Upper lobe of left lung (tissue), 6 donors: ENCODE measurements at regions not wholly inside any gene's neighbourhood (a gene's known extent, or its start where the extent isn't known, plus 50 kb on each side); places are given as distances from the start of the nearest gene placed in this dataset.

Experiments
- ATAC-seq, 2 donors: fragments of 200-7000 bp; cut with Tn5 transposase; one replicate each; pipeline ENCODE4 v1.9.1; 2022; ENCODE audit warnings: mild to moderate bottlenecking in 2 of 2, moderate library complexity in 2 of 2; ENCODE audit not compliant: low FRiP score in 2 of 2
- DNase-seq, 2 donors: peaks; one replicate each; pipeline ENCODE4 v3.0.0-alpha.2; 2019 to 2020
- H3K27ac ChIP-seq, 4 donors: fragments of 200-600 bp; sonication (generic); one replicate each; pipeline ENCODE4 v1.5.1; 2016 to 2019
- H3K27me3 ChIP-seq, 4 donors: fragments of 200-600 bp; sonication (generic); one replicate each; pipeline ENCODE4 v1.5.1; 2017 to 2019
- H3K36me3 ChIP-seq, 4 donors: fragments of 200-600 bp; sonication (generic); one replicate each; pipeline ENCODE4 v1.5.1; 2016 to 2019
- H3K4me1 ChIP-seq, 4 donors: fragments of 200-600 bp; sonication (generic); one replicate each; pipeline ENCODE4 v1.5.1; 2018 to 2019
- H3K4me3 ChIP-seq, 4 donors: fragments of 200-600 bp; sonication (generic); one replicate each; pipeline ENCODE4 v1.5.1; 2017 to 2019; ENCODE audit warnings: mild to moderate bottlenecking in 2 of 4, moderate library complexity in 1 of 4
- H3K9me3 ChIP-seq, 4 donors: fragments of 200-600 bp; sonication (generic); one replicate each; pipeline ENCODE4 v1.5.1; 2018 to 2019
- EP300 ChIP-seq, 4 donors: sonication (generic); formaldehyde crosslinking; IDR thresholded peaks; one replicate each; pipeline ENCODE4 v1.5.1; 2017; ENCODE audit warnings: antibody characterized with exemption in 4 of 4, control low read depth in 2 of 4
- POLR2A ChIP-seq, 4 donors: fragments of 450-650 bp; IDR thresholded peaks; one replicate each; pipeline ENCODE4 v1.5.1; 2016 to 2017; ENCODE audit warnings: antibody characterized with exemption in 4 of 4, mild to moderate bottlenecking in 2 of 4
- POLR2AphosphoS5 ChIP-seq, 2 donors: sonication (generic); formaldehyde crosslinking; IDR thresholded peaks; one replicate each; pipeline ENCODE4 v1.5.1; 2017; ENCODE audit warnings: antibody characterized with exemption in 2 of 2
- WGBS, 2 donors: methylation state at CpG; one replicate each; pipeline ENCODE4 v1.1.5; 2017 to 2018; 5-methylcytosine and 5-hydroxymethylcytosine counted together
- TF ChIP-seq, protein P1 (sequence below), 6 experiments: fragments of 450-650 bp in 4 of 6; fragments of 200-600 bp in 2 of 6; sonication (generic) in 2 of 6; IDR thresholded peaks; one replicate each; pipeline ENCODE4 v1.5.1; 2016 to 2019; ENCODE audit warnings: antibody characterized with exemption in 6 of 6
- donor health status: DM: no; HTN: no; CAD: no; lungs with moderate emphysema.
- donor health status: DM: no; HTN: yes; CAD: no; lungs with severe emphysema.

DNA sequence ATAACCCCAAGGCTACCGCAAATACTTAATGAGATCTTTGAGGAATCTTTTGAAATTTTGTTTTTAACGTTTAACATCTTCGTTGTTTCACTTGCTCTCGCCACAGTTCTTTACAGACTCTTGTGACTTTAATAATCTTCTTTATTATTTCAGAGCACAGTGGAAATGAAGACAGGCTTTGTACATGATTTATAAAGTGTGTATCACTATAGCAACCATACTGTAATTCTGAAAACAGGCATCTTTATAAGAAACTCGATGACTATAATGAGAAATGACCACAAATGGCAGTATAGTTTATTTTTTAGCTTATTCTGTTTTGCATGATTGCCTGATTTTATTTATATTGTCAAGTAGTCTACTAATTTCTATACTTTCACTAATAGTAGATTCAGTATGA lies 224.4 kb upstream of the GALNTL6 start:
- no peaks in the 10 kb centered on the region for H3K4me1 ChIP-seq
- H3K36me3 ChIP-seq: no peaks in the 10 kb centered on the region
- H3K27ac ChIP-seq: no peak overlapping the region
- H3K4me3 ChIP-seq: no peak overlapping the region
- H3K27me3 ChIP-seq: no peaks in the 10 kb centered on the region
- DNase-seq (no peak), ATAC-seq (no peak)
- TF ChIP-seq POLR2AphosphoS5 (IDR thresholded peaks at IDR 0.05) (no peak), EP300 (IDR thresholded peaks at IDR 0.05) (no peak), POLR2A (IDR thresholded peaks at IDR 0.05) (no peak)
- TF ChIP-seq, protein P1, sequence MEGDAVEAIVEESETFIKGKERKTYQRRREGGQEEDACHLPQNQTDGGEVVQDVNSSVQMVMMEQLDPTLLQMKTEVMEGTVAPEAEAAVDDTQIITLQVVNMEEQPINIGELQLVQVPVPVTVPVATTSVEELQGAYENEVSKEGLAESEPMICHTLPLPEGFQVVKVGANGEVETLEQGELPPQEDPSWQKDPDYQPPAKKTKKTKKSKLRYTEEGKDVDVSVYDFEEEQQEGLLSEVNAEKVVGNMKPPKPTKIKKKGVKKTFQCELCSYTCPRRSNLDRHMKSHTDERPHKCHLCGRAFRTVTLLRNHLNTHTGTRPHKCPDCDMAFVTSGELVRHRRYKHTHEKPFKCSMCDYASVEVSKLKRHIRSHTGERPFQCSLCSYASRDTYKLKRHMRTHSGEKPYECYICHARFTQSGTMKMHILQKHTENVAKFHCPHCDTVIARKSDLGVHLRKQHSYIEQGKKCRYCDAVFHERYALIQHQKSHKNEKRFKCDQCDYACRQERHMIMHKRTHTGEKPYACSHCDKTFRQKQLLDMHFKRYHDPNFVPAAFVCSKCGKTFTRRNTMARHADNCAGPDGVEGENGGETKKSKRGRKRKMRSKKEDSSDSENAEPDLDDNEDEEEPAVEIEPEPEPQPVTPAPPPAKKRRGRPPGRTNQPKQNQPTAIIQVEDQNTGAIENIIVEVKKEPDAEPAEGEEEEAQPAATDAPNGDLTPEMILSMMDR (IDR thresholded peaks at IDR 0.05): no peak
- no peaks in the 10 kb centered on the region for H3K9me3 ChIP-seq
- 82 to 86% methylated on average over 5 of the region's 5 CpGs for WGBS, 2 donors

DNA sequence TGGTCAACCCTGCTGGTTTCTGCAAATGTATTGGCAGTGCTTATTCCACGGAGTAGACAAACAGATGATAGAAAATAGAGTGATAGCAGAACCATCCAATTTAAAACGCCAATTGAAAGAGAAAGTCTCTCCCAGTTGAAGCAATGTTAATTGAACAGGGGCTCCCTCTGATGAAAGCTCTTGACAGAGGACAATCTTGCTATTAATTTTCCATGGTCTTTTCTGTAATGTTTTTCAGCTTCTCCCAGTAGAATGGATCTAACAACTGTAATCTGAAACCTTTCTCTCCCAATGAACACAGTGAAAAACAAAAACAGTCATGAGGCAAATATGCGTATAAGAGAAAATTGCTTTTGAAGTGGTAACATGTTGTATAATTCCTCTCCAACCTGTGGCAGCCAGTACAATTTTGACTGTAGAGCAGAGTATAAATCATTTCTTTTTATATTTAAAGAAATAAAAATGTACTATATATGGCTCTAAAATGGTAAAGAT lies 225.1 kb upstream of the GALNTL6 start:
- no peaks in the 10 kb centered on the region for H3K36me3 ChIP-seq
- WGBS, 2 donors: 66 to 76% methylated on average over 3 of the region's 3 CpGs
- no peaks in the 10 kb centered on the region for H3K4me1 ChIP-seq
- no peak overlapping the region for H3K27ac ChIP-seq
- no peak for TF ChIP-seq POLR2A (IDR thresholded peaks at IDR 0.05)
- TF ChIP-seq, protein P1 (IDR thresholded peaks at IDR 0.05): no peak
- TF ChIP-seq POLR2AphosphoS5 (IDR thresholded peaks at IDR 0.05): no peak
- TF ChIP-seq EP300 (IDR thresholded peaks at IDR 0.05): no peak
- no peak for ATAC-seq
- H3K9me3 ChIP-seq: no peaks in the 10 kb centered on the region
- H3K27me3 ChIP-seq: no peaks in the 10 kb centered on the region
- DNase-seq: no peak
- H3K4me3 ChIP-seq: no peak overlapping the region

DNA sequence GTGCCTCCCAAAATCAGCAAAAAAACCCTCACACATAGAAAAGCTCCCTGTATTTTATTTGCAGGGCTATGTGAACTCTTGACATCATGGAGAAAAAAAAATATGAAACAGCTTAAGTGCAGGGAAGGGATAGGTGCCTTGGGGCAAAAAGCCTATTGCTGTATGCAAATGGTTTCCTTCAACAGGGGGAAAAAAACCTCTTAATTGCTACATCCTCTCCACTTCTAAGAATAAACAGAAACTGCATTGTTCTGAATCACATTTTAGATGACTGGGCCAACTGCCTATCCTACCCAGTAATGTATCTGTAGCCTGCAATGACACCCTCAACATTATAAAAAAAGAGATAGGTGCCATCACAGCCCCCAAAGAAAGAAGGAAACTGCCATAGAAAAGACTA lies 229.4 kb upstream of the GALNTL6 start:
- ATAC-seq: no peak
- H3K27ac ChIP-seq: no peak overlapping the region

DNA sequence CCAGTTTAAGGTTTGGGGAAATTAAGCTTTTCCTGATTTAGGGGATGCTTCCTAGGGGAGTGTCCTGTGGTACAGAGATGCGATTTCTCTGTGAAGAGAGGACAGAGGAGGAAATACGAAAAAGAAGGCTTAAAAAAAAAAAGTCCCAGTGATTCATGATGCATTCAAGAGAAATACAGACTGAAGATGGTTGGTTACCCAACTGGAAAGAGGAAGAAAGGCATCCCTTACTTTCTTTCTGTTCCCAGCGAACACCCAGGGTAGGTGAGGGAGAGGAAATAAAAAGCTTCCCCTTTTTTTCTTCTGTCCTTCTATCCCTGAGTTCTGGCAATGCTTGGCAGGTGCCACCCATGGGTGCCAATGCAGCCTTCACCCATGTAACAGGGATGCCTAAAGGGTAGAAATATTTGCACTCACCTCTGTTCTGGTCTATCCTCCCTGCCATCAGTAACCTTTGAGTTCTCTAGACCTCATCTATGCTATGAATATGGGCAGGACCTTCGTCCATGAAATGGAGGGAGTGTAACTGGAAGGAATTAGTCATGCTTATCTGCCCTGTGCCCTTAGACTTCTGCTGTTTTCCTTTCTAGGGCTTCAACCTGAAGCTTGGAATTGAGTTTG lies 230.1 kb upstream of the GALNTL6 start:
- 45 to 59% methylated on average over 4 of the region's 4 CpGs for WGBS, 2 donors
- Histone ChIP-seq H3K27ac (no peak overlapping the region), H3K27me3 (no peaks in the 10 kb centered on the region), H3K9me3 (no peaks in the 10 kb centered on the region), H3K4me1 (no peaks in the 10 kb centered on the region), H3K36me3 (no peaks in the 10 kb centered on the region), H3K4me3 (no peak overlapping the region)
- DNase-seq (no peak), ATAC-seq (no peak)
- no peak for TF ChIP-seq POLR2A (IDR thresholded peaks at IDR 0.05)
- TF ChIP-seq POLR2AphosphoS5 (IDR thresholded peaks at IDR 0.05): no peak
- TF ChIP-seq, protein P1 (IDR thresholded peaks at IDR 0.05): no peak
- no peak for TF ChIP-seq EP300 (IDR thresholded peaks at IDR 0.05)

More for the DNA sequence above, 229.4 kb upstream of the GALNTL6 start:
- Histone ChIP-seq H3K9me3 (no peaks in the 10 kb centered on the region), H3K4me1 (no peaks in the 10 kb centered on the region), H3K27me3 (no peaks in the 10 kb centered on the region), H3K36me3 (no peaks in the 10 kb centered on the region), H3K4me3 (no peak overlapping the region)
- TF ChIP-seq, protein P1 (IDR thresholded peaks at IDR 0.05): no peak
- TF ChIP-seq POLR2AphosphoS5 (IDR thresholded peaks at IDR 0.05) (no peak), POLR2A (IDR thresholded peaks at IDR 0.05) (no peak), EP300 (IDR thresholded peaks at IDR 0.05) (no peak)
- DNase-seq: no peak

DNA sequence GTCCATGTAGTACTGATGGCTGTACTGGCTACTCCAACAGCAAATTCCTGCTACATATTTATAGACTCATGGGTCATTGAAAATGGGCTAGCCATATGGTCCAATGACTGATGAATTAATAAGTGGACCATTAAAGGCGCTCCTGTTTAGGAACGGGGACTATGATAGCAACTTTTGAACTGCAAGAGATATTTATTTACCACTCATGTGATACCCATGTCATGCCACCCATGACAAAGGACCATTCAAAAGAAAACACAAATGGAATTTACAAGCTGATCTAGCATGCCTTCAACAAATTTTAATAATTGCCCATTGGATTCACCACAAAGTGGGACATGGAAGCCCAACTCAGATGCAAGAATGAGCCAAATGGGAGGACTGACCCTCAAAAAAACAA lies 240.0 kb upstream of the GALNTL6 start:
- Histone ChIP-seq H3K36me3 (no peaks in the 10 kb centered on the region), H3K9me3 (no peaks in the 10 kb centered on the region), H3K4me1 (no peaks in the 10 kb centered on the region), H3K27ac (no peak overlapping the region), H3K27me3 (no peaks in the 10 kb centered on the region), H3K4me3 (no peak overlapping the region)
- no peak for TF ChIP-seq EP300 (IDR thresholded peaks at IDR 0.05)
- TF ChIP-seq POLR2AphosphoS5 (IDR thresholded peaks at IDR 0.05): no peak
- TF ChIP-seq, protein P1 (IDR thresholded peaks at IDR 0.05): no peak
- TF ChIP-seq POLR2A (IDR thresholded peaks at IDR 0.05): no peak
- no peak for DNase-seq
- WGBS, 2 donors: 93 to 95% methylated on average over 2 of the region's 2 CpGs
- no peak for ATAC-seq
